ENCODE measurements at regions not wholly inside any gene's neighbourhood (a gene's known extent, or its start where the extent isn't known, plus 50 kb on each side); places are given as distances from the start of the nearest gene placed in this dataset.
A peak's percentile ranks its signal among the peaks of the same experiment; 100 is the strongest.
"Not testable (repeated sequence)": the region's sequence is repeated elsewhere in the genome, so short reads cannot be mapped to it uniquely, and the experiment has no call there.

GRCh38 chr6:135129136-135129856 is 51.8 kb upstream of the MYB start:
- DNase-seq (ENCODE audit: low read depth in 2 of 2): no peak

- peak; percentile 31 to 47 for DNase-seq (ENCODE audit: low read depth in 2 of 2)
Measured at GRCh38 chr6:135128268-135128914, 52.7 kb upstream of the MYB start.

- DNase-seq (ENCODE audit: low read depth in 2 of 2): no peak
Measured at GRCh38 chr6:135126729-135127128, 54.4 kb upstream of the MYB start.

- DNase-seq (ENCODE audit: low read depth in 2 of 2): no peak
Measured at GRCh38 chr6:135126034-135126433, 55.1 kb upstream of the MYB start.

GRCh38 chr6:135121434-135121833 is 59.7 kb upstream of the MYB start:
- DNase-seq (ENCODE audit: low read depth in 2 of 2): no peak

- no peak for DNase-seq (ENCODE audit: low read depth in 2 of 2)
Measured at GRCh38 chr6:135118134-135118730, 62.9 kb upstream of the MYB start.

- no peak for DNase-seq (ENCODE audit: low read depth in 2 of 2)
Measured at GRCh38 chr6:135117413-135117968, 62.9 kb upstream of the HBS1L start.

GRCh38 chr6:135116571-135116970 is 61.9 kb upstream of the HBS1L start:
- DNase-seq (ENCODE audit: low read depth in 2 of 2): no peak

GRCh38 chr6:135115834-135116233 is 61.2 kb upstream of the HBS1L start:
- DNase-seq (ENCODE audit: low read depth in 2 of 2): no peak

- DNase-seq (ENCODE audit: low read depth in 2 of 2): no peak
Measured at GRCh38 chr6:135115411-135115810, 60.8 kb upstream of the HBS1L start.

GRCh38 chr6:135114355-135115145 is 59.9 kb upstream of the HBS1L start:
- peak in 1 of 2 donors; percentile 35 for DNase-seq (ENCODE audit: low read depth in 2 of 2)

- DNase-seq (ENCODE audit: low read depth in 2 of 2): no peak
Measured at GRCh38 chr6:135113860-135114259, 59.2 kb upstream of the HBS1L start.

- not testable (repeated sequence) for DNase-seq (ENCODE audit: low read depth in 2 of 2)
Measured at GRCh38 chr6:135112951-135113350, 58.3 kb upstream of the HBS1L start.

- not testable (repeated sequence) for DNase-seq (ENCODE audit: low read depth in 2 of 2)
Measured at GRCh38 chr6:135110261-135110781, 55.7 kb upstream of the HBS1L start.

- no peak for DNase-seq (ENCODE audit: low read depth in 2 of 2)
Measured at GRCh38 chr6:135109761-135110160, 55.1 kb upstream of the HBS1L start.

GRCh38 chr6:135108692-135109091 is 54.1 kb upstream of the HBS1L start:
- DNase-seq (ENCODE audit: low read depth in 2 of 2): no peak

GRCh38 chr6:135106611-135107010 is 52.0 kb upstream of the HBS1L start:
- DNase-seq (ENCODE audit: low read depth in 2 of 2): no peak

- DNase-seq (ENCODE audit: low read depth in 2 of 2): no peak
Measured at GRCh38 chr6:135105710-135106109, 51.1 kb upstream of the HBS1L start.

- DNase-seq (ENCODE audit: low read depth in 2 of 2): no peak
Measured at GRCh38 chr6:135105299-135105698, 50.7 kb upstream of the HBS1L start.
